Neural progenitor cell (in vitro differentiated cells): ENCODE measurements at regions not wholly inside any gene's neighbourhood (a gene's known extent, or its start where the extent isn't known, plus 50 kb on each side); places are given as distances from the start of the nearest gene placed in this dataset.
A peak's percentile ranks its signal among the peaks of the same experiment; 100 is the strongest.

ENCODE experiments used
- DNase-seq: peaks from one replicate; pipeline ENCODE4 v3.0.0-alpha.2; 2016; ENCODE audit warnings: low spot score
- H2AFZ ChIP-seq: fragments of 200-600 bp; sonication (generic); replicated peaks from 2 replicates; pipeline ENCODE4 v1.6.1; 2016; ENCODE audit warnings: antibody characterized with exemption
- H3F3A ChIP-seq: fragments of 200-600 bp; sonication (generic); 2 replicates; pipeline ENCODE4 v1.6.1; 2016; ENCODE audit warnings: antibody characterized with exemption, low read depth
- H3K27ac ChIP-seq: fragments of 200-600 bp; sonication (generic); 2 replicates; pipeline ENCODE4 v1.5.1; 2016; ENCODE audit warnings: mild to moderate bottlenecking
- H3K27me3 ChIP-seq: fragments of 200-600 bp; sonication (generic); 2 replicates; pipeline ENCODE4 v1.6.1; 2016; ENCODE audit warnings: mild to moderate bottlenecking, moderate library complexity
- H3K36me3 ChIP-seq: fragments of 200-600 bp; sonication (generic); 2 replicates; pipeline ENCODE4 v1.5.1; 2016
- H3K4me1 ChIP-seq: fragments of 200-600 bp; sonication (generic); 2 replicates; pipeline ENCODE4 v1.6.1; 2016; ENCODE audit warnings: mixed run types
- H3K4me2 ChIP-seq: fragments of 200-600 bp; sonication (generic); 2 replicates; pipeline ENCODE4 v1.6.1; 2016
- H3K4me3 ChIP-seq: fragments of 200-600 bp; sonication (generic); 2 replicates; pipeline ENCODE4 v1.5.1; 2016
- H3K79me2 ChIP-seq: fragments of 200-600 bp; sonication (generic); 2 replicates; pipeline ENCODE4 v1.6.1; 2016; ENCODE audit warnings: low read depth
- H3K9ac ChIP-seq: fragments of 200-600 bp; sonication (generic); 2 replicates; pipeline ENCODE4 v1.6.1; 2016
- H3K9me3 ChIP-seq: fragments of 200-600 bp; sonication (generic); 2 replicates; pipeline ENCODE4 v1.5.1; 2016; ENCODE audit warnings: low read depth
- H4K20me1 ChIP-seq: fragments of 200-600 bp; sonication (generic); 2 replicates; pipeline ENCODE4 v1.6.1; 2016; ENCODE audit warnings: low read depth
- H3K27ac Mint-ChIP-seq: 3 replicates; pipeline ENCODE4 v1.8.0; 2021; ENCODE audit warnings: mixed read lengths
- H3K27me3 Mint-ChIP-seq: 2 replicates; pipeline ENCODE4 v1.8.0; 2022; ENCODE audit warnings: low read depth, mild to moderate bottlenecking, inconsistent platforms, moderate library complexity, mixed read lengths; ENCODE audit not compliant: insufficient read depth
- H3K36me3 Mint-ChIP-seq: 3 replicates; pipeline ENCODE4 v1.8.0; 2021; ENCODE audit warnings: mixed read lengths
- H3K4me1 Mint-ChIP-seq: 3 replicates; pipeline ENCODE4 v1.8.0; 2021; ENCODE audit warnings: mixed read lengths
- H3K4me3 Mint-ChIP-seq: 3 replicates; pipeline ENCODE4 v1.8.0; 2021; ENCODE audit warnings: mild to moderate bottlenecking, moderate library complexity, mixed read lengths
- H3K9me3 Mint-ChIP-seq: 3 replicates; pipeline ENCODE4 v1.8.0; 2020; ENCODE audit warnings: mixed read lengths
- CTCF ChIP-seq: fragments of 200-600 bp; sonication (generic); IDR thresholded peaks from 2 replicates; pipeline ENCODE4 v1.5.1; 2017; ENCODE audit warnings: antibody characterized with exemption, mild to moderate bottlenecking
- EZH2 ChIP-seq: fragments of 200-600 bp; sonication (generic); IDR thresholded peaks from 2 replicates; pipeline ENCODE4 v1.6.1; 2017; ENCODE audit warnings: antibody characterized with exemption, mild to moderate bottlenecking, moderate library complexity
- EZH2phosphoT487 ChIP-seq: fragments of 200-600 bp; sonication (generic); IDR thresholded peaks from 2 replicates; pipeline ENCODE4 v1.6.1; 2017; ENCODE audit warnings: antibody characterized with exemption

DNA sequence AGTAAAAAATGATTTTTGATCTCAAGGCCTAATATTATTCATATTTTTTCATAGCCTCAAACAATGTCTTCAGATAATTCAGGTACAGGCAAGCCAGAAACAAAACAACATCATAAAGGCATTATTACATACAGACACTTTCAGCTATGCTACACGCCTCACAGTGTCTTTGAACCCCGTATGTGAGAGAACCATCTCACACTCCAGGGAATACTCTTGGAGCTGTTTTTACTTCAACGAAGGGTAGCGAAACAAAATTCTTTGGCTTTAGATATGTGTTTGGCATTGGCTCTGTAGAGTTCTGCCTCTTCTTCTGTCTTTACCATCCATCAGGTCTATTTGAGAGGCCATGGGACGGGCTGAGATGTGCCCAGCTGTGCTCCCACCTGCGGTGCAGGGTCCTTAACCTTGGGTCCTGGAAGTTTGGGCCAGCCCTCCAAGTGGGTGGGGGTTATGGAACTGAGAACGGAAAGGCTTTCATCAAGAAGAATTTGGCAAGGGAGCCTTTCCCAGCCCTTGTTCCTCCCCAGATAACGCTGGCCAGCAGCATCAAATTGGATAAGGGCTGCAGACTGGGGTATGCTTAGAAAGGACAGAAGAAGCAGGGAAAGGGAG, 276.9 kb downstream of the TCF7L2 start:
- Histone ChIP-seq H4K20me1 (no peaks in the 10 kb centered on the region), H3K9me3 (no peaks in the 10 kb centered on the region), H3K4me2 (no peak overlapping the region), H3K9ac (no peak overlapping the region), H3K4me3 (no peak overlapping the region), H2AFZ (no peak overlapping the region), H3K27ac (no peak overlapping the region), H3K4me1 (peaks cover 4% of the 10 kb centered on the region), H3F3A (no peaks in the 10 kb centered on the region), H3K79me2 (no peaks in the 10 kb centered on the region), H3K27me3 (no peaks in the 10 kb centered on the region), H3K36me3 (no peaks in the 10 kb centered on the region)
- Mint-ChIP-seq H3K9me3 (no peaks in the 10 kb centered on the region), H3K27ac (no peak overlapping the region), H3K27me3 (no peaks in the 10 kb centered on the region), H3K4me3 (no peak overlapping the region), H3K36me3 (no peaks in the 10 kb centered on the region), H3K4me1 (peaks cover 7% of the 10 kb centered on the region)
- TF ChIP-seq EZH2 (no peak), EZH2phosphoT487 (no peak), CTCF (no peak)
- no peak for DNase-seq

GRCh38 chr10:113228530-113228929, 278.5 kb downstream of the TCF7L2 start:
- no peak overlapping the region for H3K27ac ChIP-seq
- no peaks in the 10 kb centered on the region for H3K9me3 ChIP-seq
- TF ChIP-seq EZH2 (no peak), EZH2phosphoT487 (no peak), CTCF (no peak)
- no peak overlapping the region for H3K4me2 ChIP-seq
- H3K36me3 Mint-ChIP-seq = no peaks in the 10 kb centered on the region
- H3K36me3 ChIP-seq = no peaks in the 10 kb centered on the region
- DNase-seq = no peak
- H4K20me1 ChIP-seq = no peaks in the 10 kb centered on the region
- H3F3A ChIP-seq = no peaks in the 10 kb centered on the region
- H3K4me1 ChIP-seq = peaks cover 4% of the 10 kb centered on the region
- H3K4me3 ChIP-seq = no peak overlapping the region
- H2AFZ ChIP-seq = no peak overlapping the region
- no peak overlapping the region for H3K27ac Mint-ChIP-seq
- H3K27me3 ChIP-seq = no peaks in the 10 kb centered on the region
- no peaks in the 10 kb centered on the region for H3K79me2 ChIP-seq
- H3K4me3 Mint-ChIP-seq = no peak overlapping the region
- H3K4me1 Mint-ChIP-seq = peaks cover 7% of the 10 kb centered on the region
- H3K27me3 Mint-ChIP-seq = no peaks in the 10 kb centered on the region
- no peaks in the 10 kb centered on the region for H3K9me3 Mint-ChIP-seq
- H3K9ac ChIP-seq = no peak overlapping the region

DNA sequence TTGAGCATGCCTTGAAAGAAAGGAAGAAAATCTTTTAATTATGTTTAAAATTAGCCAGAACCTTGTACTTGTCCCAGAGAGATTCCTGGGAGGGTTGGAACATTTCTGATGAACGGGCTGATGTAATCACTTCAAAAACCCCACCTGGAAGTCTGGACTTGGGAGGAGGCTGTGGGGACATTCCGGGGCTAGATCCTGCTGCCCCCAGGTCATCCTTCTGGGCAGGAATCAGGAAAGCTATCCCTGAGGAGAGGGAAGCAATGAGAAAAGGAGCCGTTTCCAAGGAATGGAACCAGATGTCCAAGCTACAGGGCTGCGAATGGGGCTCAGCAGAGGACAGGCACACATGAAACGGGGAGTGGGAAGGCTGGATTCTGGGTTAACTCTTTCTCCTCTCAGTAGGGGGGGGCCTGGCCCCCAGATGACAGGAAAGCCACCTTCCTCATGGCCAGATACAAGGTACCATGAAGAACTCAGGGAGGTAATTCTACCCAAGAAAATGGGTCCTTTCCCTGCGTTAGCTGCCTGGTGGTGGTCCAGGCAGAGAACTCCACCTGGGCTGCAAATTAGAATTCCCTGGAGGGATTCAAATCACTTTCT, 280.1 kb downstream of the TCF7L2 start:
- H3F3A ChIP-seq = no peaks in the 10 kb centered on the region
- TF ChIP-seq CTCF (no peak), EZH2phosphoT487 (no peak), EZH2 (no peak)
- Mint-ChIP-seq H3K4me3 (no peak overlapping the region), H3K9me3 (no peaks in the 10 kb centered on the region), H3K27ac (peak overlapping the region; percentile 17), H3K4me1 (peaks cover 7% of the 10 kb centered on the region), H3K36me3 (no peaks in the 10 kb centered on the region), H3K27me3 (peaks cover under 1% of the 10 kb centered on the region)
- H2AFZ ChIP-seq = no peak overlapping the region
- H3K27ac ChIP-seq = no peak overlapping the region
- no peak overlapping the region for H3K9ac ChIP-seq
- H3K4me3 ChIP-seq = no peak overlapping the region
- peaks cover 4% of the 10 kb centered on the region for H3K4me1 ChIP-seq
- no peak for DNase-seq
- no peak overlapping the region for H3K4me2 ChIP-seq
- H3K9me3 ChIP-seq = no peaks in the 10 kb centered on the region
- H4K20me1 ChIP-seq = no peaks in the 10 kb centered on the region
- no peaks in the 10 kb centered on the region for H3K79me2 ChIP-seq
- H3K36me3 ChIP-seq = no peaks in the 10 kb centered on the region
- no peaks in the 10 kb centered on the region for H3K27me3 ChIP-seq
